GM21786 (cell line): ENCODE measurements at regions not wholly inside any gene's neighbourhood (a gene's known extent, or its start where the extent isn't known, plus 50 kb on each side); places are given as distances from the start of the nearest gene placed in this dataset.

Source experiments
- ATAC-seq: cut with Tn5 transposase; IDR thresholded peaks from one replicate; pipeline ENCODE4 v1.9.1; 2021; ENCODE audit not compliant: unreplicated experiment

DNA sequence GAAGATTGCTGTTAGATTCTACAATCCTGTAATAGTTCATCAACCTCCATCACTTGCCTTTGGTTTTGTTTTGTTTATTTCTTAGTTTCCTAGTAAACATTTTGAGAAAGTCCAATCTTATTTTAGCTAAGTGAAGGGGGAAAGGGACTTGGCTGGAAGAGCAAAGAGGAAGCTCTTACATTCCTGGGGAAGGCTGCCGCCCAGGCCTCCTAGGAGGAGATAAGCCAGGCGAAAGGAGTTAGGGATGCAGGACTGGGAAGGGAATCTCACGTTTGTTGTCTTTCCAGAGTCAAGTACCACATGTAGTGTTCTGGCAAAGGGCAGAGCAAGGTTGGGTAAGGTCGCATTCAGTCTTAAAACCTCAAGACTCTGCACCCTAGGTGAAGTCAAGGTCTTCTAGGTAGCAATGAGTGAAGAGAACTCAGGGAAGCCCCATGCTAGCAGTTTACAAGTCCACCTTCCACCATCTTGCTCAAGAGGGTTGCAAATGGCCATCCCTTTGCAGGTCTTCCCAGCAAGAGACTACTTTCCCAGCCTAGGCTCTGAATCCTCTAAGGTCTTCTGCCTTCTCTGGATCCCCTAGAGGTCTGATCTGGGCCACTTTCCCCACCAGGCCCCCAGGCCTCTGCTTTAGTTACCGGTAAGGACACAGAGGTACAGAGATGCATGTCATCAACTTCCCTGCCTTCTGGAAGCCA is 320.7 kb downstream of the CYP26B1 start:
- no peak for ATAC-seq

DNA sequence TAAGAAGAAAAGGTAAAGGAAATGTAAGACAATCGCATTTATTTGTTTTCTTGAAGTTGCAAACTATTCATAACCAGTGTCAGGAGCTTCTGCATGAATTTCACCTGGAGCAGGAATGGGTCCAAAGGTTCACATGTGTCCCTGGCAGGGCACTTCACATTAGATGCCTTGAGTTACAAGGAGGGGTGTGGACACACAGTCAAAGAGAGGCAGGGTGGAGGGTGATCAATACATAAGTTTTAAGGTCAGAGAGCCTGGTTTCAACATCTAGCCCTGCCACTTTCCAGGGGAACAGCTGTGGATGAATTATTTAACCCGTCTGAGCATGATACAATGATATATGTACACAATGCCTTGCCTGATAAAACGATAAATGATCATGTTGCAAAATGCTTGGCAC is 321.4 kb downstream of the CYP26B1 start:
- ATAC-seq: no peak

DNA sequence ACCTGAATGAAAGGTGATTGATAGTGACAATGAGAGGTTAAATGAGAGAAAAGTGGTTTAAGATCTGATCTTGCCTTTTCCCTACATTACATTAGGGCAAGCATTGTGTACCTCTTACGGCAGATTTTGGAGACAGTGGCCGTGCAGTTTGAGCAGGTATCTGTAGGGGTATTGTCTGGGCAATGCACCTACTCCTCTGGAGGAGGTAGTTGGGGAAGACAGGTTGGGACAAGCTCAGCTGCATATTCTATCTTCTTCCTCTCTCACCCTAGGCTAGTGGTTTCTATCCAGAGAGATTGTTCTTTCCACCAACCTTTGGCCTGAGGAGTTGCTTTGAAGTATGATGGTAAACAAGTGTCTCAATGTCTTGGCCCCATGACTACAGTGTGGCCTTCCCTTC is 323.2 kb downstream of the CYP26B1 start:
- ATAC-seq: no peak

DNA sequence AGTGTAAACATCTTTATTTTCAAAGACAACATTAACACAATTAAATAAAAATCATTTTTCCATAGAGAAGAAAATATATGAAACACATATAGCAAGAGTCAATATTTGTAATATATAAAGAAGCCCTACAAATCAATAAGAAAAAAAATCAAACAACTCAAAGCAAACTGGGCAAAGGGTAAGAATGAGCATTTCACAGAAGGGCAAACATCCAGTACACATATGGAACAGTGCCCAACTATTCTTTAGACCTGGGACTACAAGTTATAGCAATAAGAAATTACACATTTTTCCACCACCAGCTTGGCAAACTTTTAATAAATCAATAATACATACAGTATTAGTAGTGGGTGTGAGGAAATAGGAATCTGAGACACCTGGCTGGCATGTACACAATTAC is 324.1 kb downstream of the CYP26B1 start:
- ATAC-seq: no peak

DNA sequence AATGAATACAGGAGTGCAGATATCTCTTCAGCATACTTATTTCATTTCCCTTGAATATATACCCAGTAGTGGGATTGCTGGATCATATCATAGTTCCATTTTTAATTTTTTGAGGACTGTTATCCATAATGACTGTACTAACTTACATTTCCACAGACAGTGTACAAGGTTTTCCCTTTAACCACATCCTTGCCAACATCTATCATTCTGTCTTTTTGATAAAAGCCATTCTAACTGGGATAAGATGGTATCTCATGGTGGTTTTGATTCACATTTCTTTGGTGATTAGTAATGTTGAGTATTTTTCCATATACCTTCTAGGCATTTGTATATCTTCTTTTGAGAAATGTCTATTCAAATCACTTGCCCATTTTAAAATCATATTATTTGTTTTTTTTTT is 325.2 kb downstream of the CYP26B1 start:
- ATAC-seq: no peak

DNA sequence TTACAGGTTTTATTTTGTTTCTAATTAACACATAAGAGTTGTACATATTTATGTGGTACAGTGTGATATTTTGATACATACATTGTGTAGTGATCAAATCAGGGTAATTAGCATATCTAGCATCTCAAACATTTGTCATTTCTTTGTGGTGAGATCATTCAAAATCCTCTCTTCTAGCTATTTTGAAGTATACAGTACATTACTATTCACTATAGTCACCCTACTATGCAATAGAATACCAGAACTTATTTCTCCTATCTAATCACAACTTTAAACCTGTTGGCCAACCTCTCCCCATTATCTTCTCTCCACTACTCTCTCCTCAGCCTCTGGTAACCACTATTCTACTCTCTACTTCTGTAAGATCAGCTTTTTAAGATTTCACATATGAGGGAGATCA is 325.8 kb downstream of the CYP26B1 start:
- ATAC-seq: no peak

DNA sequence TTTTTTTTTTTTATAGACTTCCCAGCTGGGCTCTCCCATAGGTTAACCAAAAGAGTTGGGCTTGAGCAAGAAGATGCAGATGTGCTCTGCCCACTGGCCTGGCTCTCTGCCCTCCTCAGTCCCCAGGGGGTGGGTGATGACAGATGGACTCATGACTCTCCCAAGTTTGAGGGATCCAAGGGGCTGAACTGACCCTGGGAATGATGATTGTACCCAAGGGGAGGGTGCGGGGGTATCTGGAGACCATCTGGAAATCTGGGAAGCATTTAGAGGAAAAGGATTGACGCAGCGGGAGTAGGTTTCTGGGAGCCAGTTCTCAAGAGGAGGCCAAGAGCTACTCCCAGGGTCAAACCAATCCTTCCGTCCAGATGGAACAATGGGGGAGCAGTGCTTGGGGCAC is 330.8 kb downstream of the CYP26B1 start:
- ATAC-seq: no peak

DNA sequence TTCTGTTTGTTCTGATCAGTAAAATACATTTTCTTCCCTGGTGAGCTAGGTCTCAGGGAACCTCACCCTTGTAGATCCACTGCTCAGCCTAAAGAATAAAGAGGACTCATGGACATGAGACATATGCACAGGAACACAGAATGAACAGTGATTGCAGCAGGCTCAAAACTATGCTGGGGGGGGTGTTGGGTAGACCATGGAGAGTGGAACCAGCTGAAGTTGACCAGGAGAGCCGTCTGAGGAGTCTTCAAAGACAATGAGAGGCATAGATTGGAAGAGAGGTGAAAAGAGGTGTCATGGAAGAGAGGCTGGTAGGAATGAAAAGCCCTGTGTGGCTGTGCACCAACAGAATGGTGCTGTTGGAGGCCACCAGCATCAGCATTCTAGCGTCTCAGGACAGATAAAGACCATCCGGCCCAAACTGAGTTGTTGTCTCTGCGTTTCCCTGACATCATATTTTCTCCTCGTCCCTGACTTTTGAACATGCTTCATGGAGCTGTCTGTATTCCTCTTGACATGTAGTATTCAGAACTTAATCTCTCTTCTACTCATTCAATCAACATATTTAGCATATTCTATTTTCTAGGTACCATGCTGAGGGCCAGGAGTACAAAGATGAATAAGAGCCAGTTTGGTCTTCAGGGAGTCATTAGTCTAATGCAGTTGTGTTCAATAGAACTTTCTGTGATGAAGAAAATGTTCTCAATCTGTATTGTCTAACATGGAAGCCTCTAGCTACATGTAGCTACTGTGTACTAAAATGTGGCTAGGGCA is 331.8 kb downstream of the CYP26B1 start:
- no peak for ATAC-seq

DNA sequence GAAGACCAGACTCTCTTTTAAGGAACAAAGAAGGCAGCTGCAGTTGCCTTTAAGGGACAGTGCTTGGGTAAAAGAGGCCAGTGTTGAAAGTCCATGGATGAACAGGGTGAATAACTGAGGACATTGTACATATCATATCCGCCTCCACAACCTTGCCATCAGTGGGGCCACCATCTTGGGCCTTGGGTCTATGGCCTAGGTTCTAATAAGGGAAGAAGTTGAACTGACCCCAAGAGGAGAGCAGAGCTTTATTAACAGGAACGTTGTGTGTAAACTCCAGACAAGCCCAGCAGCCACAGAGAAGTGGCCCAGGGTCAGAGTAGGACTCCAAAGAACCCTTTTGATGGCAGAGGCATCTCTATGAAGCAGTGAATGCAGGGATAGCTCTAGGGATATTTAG is 332.8 kb downstream of the CYP26B1 start:
- no peak for ATAC-seq

DNA sequence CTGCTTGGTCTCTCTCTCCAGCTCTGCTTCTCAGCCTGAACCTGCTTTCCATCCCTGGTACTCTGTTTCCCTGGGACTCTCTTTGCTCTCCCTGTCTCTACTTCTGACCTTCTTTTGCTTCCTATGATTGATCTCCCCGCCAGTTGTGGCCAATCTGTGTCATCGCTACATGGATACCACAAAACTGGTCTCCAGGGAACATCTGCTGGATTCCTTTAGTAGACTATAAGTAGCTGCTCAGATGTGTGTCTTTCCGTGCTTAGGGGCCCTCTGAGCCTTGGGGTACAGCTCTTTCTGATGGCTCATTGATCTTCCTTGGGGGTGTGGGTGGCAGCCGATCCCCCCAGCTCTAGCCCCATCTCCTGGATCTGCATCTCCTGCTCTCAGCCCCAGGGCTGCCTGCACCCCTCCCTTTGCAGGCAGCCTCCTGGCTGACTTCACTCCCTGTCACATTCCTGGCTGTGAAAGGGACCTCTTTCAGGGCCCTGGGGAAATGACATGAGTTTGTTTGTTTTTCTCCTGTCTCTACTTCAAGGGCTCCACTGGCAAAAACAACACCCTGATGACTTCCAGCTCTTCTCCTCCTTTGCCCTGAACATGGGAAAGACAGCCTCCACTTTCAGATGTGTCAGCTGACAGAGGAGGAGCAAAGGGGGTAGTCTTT is 333.7 kb downstream of the CYP26B1 start:
- ATAC-seq: no peak

DNA sequence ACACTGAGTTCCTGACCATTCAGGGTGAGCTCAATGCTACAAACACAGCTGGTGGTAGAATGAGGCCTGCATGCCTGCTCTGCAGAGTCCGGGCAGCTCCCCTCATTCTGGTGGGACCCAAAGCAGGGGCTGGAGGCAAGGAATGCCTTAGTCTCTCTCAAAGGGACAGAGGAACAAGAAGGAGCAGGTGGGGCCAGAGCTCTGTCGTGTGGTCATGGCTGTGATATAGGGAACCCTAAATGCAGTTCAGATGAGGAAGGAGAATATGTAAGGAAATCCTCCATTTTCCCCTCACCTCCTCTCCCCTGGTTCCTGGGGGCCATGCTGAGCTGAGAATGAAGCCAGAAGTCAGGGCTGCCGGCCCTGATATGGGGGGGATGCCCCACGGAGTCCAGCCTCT is 334.3 kb downstream of the CYP26B1 start:
- ATAC-seq: no peak

DNA sequence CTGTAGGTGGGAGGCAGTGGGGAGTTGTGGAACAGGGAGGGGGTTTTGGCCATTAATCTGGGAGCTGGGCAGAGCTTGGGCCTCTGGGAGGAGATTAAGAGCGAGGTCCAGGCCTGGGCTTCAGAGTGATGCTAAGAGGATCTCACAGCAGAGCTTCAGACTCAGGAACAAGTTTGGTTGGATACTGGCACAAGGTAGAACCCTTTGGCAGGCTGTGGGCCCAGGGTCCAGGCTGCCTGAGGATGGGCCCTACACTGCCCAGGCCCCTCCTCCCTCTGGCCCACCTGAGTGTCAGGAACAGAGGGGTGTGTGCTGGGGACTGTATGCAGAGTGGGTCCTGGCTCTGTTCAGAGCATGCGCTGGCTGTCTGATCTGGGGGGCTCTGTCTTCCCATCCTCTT is 334.9 kb downstream of the CYP26B1 start:
- no peak for ATAC-seq

DNA sequence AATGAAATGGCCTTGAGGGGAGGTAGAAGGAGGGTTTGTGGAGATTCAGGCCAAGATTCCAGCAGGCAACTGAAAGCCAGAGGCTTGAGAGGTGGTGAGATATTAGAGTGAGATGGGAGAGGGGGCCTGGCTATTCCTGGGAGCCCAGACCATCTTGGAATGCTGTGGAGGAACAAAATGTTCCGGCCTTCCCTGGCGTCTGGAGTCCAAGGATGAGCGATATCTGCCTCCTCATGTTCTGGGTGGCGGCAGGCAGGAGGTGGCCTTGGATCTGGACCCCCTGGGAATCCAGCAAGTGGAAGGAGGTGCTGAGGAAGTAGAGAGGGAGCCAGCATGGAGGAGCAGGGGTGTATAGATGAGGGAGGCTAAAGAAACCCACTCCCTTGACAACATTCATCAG is 335.9 kb downstream of the CYP26B1 start:
- no peak for ATAC-seq

DNA sequence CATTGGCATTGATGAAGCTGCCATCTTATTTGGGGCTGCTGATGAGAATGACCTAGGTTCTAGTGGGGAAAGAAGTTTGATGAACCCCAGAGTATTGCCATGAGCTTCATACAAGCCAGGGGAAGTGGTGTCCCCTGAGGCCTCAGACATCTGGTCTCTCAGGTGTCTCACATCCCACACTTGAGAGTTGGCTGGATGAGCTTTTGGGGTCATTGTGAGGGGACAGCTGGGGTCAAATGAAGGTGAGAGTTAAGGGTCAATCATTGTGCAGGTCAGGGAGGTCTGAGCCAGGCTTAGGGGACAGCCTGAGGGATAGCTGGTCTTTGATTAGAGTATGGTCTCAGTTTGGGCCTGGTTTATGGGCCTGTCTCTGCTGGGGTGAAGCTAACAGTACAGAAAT is 336.5 kb downstream of the CYP26B1 start:
- no peak for ATAC-seq

DNA sequence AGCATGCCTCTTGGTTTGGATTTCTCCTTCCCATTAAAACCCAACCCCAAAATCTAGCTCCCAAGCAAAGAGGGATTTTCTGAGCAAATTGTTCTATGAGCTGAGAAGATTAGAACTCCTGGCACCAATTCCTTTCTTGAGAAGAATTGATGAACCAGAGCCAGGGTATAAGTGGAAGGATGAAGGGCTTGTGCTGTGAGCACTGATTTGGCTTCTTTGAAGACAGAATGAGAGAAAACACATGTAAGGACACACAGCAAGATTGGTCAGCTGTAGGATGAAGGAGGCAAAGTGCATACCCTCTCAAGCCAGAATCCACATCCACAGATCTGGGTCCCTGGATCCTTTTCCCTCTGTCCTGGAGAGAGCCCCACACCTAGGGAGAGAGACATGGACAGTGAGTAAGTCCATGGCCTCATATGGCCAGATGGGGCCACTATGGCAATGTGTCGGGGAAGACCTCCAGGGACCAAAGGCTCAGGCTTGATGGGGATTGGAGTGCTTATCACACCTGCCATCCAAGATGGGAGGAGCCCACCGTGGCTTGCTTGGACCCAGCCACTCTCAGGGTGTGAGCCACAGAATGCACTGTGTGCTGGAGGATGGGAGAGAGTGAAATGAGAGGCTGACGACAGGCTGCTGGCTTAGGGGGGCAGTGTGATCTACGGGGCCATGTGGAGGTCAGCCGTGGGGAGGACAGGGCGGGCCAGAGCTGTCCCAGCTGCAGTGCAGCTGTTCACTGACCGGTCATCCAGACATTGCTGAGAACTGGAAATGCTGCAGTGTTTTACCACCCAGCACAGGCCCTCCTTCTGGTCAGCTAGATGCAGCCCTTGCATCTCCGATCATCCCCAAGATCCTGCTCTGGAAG is 339.8 kb downstream of the CYP26B1 start:
- ATAC-seq: no peak

DNA sequence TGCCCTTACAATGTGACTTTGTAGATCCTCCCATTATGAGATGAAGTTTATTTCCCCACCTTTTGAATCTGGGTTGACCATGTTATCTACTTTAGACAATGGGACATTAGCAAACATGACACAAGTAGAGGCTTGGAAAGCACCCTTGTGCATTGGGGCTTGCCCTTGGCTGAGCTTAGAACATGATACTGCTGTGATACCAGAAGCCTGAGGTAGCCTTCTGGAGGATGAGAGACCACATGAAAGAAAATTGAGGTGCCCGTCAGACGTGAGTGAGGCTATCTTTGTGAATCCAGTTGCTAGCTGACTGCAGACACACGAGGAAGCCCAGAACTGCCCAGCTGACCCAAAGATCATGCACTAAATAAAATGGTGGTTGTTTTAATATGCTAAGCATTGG is 341.2 kb downstream of the CYP26B1 start:
- no peak for ATAC-seq

DNA sequence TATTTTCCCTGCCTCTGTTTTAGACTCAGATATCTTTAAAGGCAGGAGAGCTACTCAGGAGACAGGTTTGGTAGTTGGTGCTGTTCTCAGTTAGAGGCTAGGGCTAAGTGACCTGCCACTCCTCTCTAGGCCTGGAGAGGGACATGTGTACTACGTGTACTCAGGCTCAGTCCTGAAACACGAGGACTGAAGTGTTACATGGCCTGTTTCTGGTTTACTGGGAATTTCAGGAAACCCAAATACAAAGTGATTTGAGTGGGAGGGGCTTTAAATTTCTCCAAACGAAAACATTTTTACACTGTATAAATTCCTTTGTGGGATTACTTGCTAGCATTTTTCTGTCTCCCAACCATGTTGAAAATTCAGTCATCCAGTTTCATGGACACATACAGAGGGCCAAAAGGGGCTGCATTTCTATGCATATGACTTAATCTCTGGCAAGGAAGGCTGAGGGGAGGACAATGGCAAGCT is 343.3 kb downstream of the CYP26B1 start:
- ATAC-seq: no peak

DNA sequence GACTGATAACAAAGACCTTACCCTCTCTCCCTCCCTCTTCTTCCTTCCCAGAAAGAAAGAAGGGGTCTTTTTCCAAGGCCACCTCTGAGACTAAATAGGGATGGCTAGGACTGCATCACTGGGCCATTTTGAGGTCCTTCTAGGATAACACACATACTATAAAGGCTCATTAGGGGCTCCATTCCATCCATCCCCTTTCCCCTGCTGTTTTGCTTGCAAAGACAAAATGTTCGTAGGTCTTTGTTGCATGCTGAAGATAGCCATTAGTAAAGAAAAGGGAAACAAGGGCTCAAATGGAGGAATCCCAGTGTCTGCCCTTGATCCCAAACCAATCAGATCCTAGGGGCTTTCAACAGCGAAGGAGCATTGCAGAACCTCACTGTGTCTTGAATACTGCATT is 344.3 kb downstream of the CYP26B1 start:
- ATAC-seq: no peak

DNA sequence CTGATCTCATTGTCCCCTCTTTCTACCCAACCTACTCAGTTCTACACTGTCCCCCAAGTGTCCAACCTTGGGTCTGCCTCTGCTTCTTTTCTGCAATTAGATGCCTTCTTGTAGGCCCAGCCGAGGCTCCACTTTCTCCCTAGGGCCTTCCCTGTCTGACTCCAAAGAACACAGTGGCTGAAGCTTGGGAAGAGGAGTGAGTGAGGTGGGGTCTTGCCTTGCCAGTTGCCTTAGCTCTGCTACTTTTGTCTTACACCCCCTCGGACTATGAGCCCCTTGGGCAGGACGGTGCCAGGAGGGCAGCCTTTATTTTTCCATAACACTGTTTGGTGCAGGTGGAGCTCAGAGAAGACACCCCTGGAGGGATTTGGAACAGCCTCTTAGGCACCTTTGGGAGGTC is 345.1 kb downstream of the CYP26B1 start:
- ATAC-seq: no peak

DNA sequence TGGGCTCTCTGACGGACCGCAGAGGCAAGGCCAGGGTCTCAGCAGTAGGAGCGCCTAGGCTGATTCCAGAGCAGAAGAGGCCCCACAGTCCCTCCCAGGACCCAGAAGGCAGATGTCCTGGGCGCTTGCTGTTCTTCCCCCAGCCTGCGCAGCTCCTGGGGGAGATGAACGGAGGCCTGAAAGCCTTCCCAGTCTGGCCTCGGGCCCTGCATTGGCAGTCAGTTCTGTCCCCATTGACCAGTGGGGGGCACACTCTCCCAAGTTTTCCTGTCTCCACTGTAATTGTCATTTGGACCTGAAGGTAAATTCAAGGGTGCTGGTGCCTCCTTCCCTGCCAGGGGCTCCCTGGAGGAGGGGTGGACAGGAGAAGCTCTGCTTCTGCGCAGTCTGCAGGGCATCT is 345.7 kb downstream of the CYP26B1 start:
- ATAC-seq: no peak

DNA sequence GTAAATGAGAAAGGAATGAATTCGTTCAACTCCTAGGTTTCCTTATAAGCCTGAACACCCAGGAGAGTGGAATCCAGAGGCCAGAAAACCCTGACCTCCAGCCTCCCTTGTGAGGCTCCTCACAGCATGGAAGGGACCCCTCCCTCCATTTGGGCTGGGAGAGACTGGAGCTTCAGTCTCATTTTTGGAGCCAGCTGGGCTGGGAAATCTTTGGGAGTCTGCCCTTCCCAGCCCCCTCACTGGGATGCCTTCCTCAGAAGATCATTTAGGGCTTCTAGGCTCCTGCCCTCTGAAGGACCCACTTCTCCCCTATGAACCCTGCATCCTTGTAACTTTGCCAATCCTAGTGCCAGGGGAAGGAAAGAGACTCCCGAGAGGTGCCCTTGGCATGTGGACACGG is 346.1 kb downstream of the CYP26B1 start:
- ATAC-seq: no peak
